Astrocyte (in vitro differentiated cells and primary cell): ENCODE measurements at regions not wholly inside any gene's neighbourhood (a gene's known extent, or its start where the extent isn't known, plus 50 kb on each side); places are given as distances from the start of the nearest gene placed in this dataset.

Source experiments
- DNase-seq: peaks from one replicate; pipeline ENCODE4 v3.0.0-alpha.2; 2010; ENCODE audit warnings: low read depth
- FAIRE-seq: peaks from 2 replicates; lab custom pipeline; 2011; peaks lifted over from hg19 to GRCh38; lab: Jason Lieb, UNC
- H2AFZ ChIP-seq: 2 replicates; pipeline ENCODE4 v1.6.0; 2012; ENCODE audit warnings: low read depth, low read length, inconsistent platforms
- H3K27ac ChIP-seq: 2 replicates; pipeline ENCODE4 v1.5.1; 2011; ENCODE audit warnings: low read depth, low read length, inconsistent platforms
- H3K27me3 ChIP-seq: 2 replicates; pipeline ENCODE4 v1.6.0; 2011; ENCODE audit warnings: low read length, inconsistent platforms; ENCODE audit not compliant: insufficient read depth
- H3K36me3 ChIP-seq: 2 replicates; pipeline ENCODE4 v1.5.1; 2011; ENCODE audit warnings: low read length, inconsistent platforms; ENCODE audit not compliant: insufficient read depth
- H3K4me1 ChIP-seq: 2 replicates; pipeline ENCODE4 v1.5.1; 2011; ENCODE audit warnings: low read length, inconsistent platforms; ENCODE audit not compliant: insufficient read depth
- H3K4me2 ChIP-seq: 2 replicates; pipeline ENCODE4 v1.6.0; 2012; ENCODE audit warnings: low read length, inconsistent platforms
- H3K4me3 ChIP-seq: 2 replicates; pipeline ENCODE4 v1.5.1; 2011; ENCODE audit warnings: low read depth, mild to moderate bottlenecking, low read length, inconsistent platforms; ENCODE audit not compliant: insufficient read depth
- H3K79me2 ChIP-seq: 2 replicates; pipeline ENCODE4 v1.6.0; 2012; ENCODE audit warnings: mild to moderate bottlenecking, low read length, inconsistent platforms; ENCODE audit not compliant: insufficient read depth
- H3K9ac ChIP-seq: 2 replicates; pipeline ENCODE4 v1.6.0; 2012; ENCODE audit warnings: mild to moderate bottlenecking, low read length, inconsistent platforms
- H3K9me3 ChIP-seq: 2 replicates; pipeline ENCODE4 v1.5.1; 2012; ENCODE audit warnings: low read depth, mild to moderate bottlenecking, low read length, inconsistent platforms; ENCODE audit not compliant: insufficient read depth
- H4K20me1 ChIP-seq: 2 replicates; pipeline ENCODE4 v1.6.0; 2012; ENCODE audit warnings: low read length, inconsistent platforms; ENCODE audit not compliant: insufficient read depth
- H3K27ac Mint-ChIP-seq: one replicate; pipeline ENCODE4 v1.8.0; 2021; ENCODE audit warnings: mild to moderate bottlenecking, mixed read lengths; ENCODE audit not compliant: unreplicated experiment
- H3K27me3 Mint-ChIP-seq: one replicate; pipeline ENCODE4 v1.8.0; 2021; ENCODE audit warnings: low read depth, mixed read lengths; ENCODE audit not compliant: unreplicated experiment
- H3K36me3 Mint-ChIP-seq: one replicate; pipeline ENCODE4 v1.8.0; 2021; ENCODE audit warnings: low read depth, mixed read lengths; ENCODE audit not compliant: unreplicated experiment
- H3K4me1 Mint-ChIP-seq: one replicate; pipeline ENCODE4 v1.8.0; 2021; ENCODE audit warnings: low read depth, mixed read lengths; ENCODE audit not compliant: unreplicated experiment
- H3K4me3 Mint-ChIP-seq: one replicate; pipeline ENCODE4 v1.8.0; 2021; ENCODE audit warnings: mild to moderate bottlenecking, moderate library complexity, mixed read lengths; ENCODE audit not compliant: unreplicated experiment
- H3K9me3 Mint-ChIP-seq: one replicate; pipeline ENCODE4 v1.8.0; 2021; ENCODE audit warnings: mild to moderate bottlenecking, mixed read lengths; ENCODE audit not compliant: unreplicated experiment
- CTCF ChIP-seq: IDR thresholded peaks from 2 replicates; pipeline ENCODE4 v1.5.1; 2011; ENCODE audit warnings: low read depth, mild to moderate bottlenecking, inconsistent platforms, low read length, moderate library complexity; ENCODE audit not compliant: insufficient read depth
- EZH2 ChIP-seq: IDR thresholded peaks from 2 replicates; pipeline ENCODE4 v1.6.1; 2012; ENCODE audit warnings: mild to moderate bottlenecking, low read length, inconsistent platforms; ENCODE audit not compliant: insufficient read depth

DNA sequence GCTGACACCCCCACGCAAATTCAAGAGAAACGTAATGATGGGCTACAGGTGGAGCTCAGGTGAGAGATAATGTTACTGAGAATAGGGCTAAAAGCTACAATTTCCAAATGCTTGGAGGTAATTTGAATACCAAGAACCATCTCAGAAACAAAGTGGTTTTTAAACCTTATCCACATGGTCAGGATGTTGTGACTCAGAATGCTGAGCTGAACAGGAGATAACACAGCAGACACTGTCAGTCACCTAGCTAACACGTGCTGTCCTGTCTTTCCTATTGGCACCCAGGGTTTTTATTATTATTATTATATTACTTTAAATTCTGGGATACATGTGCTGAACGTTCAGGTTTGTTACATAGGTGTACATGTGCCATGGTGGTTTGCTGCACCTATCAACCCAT is 233.0 kb upstream of the MAF start:
- H3K4me1 ChIP-seq, result no peaks in the 10 kb centered on the region
- H3K27ac Mint-ChIP-seq, result no peak overlapping the region
- FAIRE-seq (no peak), DNase-seq (no peak)
- H3K36me3 Mint-ChIP-seq, result no peaks in the 10 kb centered on the region
- no peak overlapping the region for H3K4me3 ChIP-seq
- no peak overlapping the region for H3K27ac ChIP-seq
- H4K20me1 ChIP-seq, result no peaks in the 10 kb centered on the region
- no peaks in the 10 kb centered on the region for H3K9me3 Mint-ChIP-seq
- no peaks in the 10 kb centered on the region for H3K27me3 ChIP-seq
- H3K4me3 Mint-ChIP-seq, result no peak overlapping the region
- H3K9ac ChIP-seq, result no peak overlapping the region
- no peaks in the 10 kb centered on the region for H3K36me3 ChIP-seq
- no peak overlapping the region for H3K4me2 ChIP-seq
- no peaks in the 10 kb centered on the region for H3K9me3 ChIP-seq
- no peak overlapping the region for H2AFZ ChIP-seq
- no peaks in the 10 kb centered on the region for H3K79me2 ChIP-seq
- H3K4me1 Mint-ChIP-seq, result peaks cover 7% of the 10 kb centered on the region
- TF ChIP-seq EZH2 (no peak), CTCF (no peak)
- H3K27me3 Mint-ChIP-seq, result peaks cover 1% of the 10 kb centered on the region

GRCh38 chr16:79826732-79827475 is 226.4 kb upstream of the MAF start:
- H3K4me1 Mint-ChIP-seq, result peaks cover 5% of the 10 kb centered on the region
- H3K9me3 Mint-ChIP-seq, result no peaks in the 10 kb centered on the region
- no peaks in the 10 kb centered on the region for H3K27me3 ChIP-seq
- H3K4me3 Mint-ChIP-seq, result no peak overlapping the region
- no peak overlapping the region for H3K4me3 ChIP-seq
- FAIRE-seq, result no peak
- TF ChIP-seq CTCF (no peak), EZH2 (no peak)
- peaks cover 4% of the 10 kb centered on the region for H3K9me3 ChIP-seq
- H3K27me3 Mint-ChIP-seq, result peaks cover 4% of the 10 kb centered on the region
- H3K36me3 ChIP-seq, result no peaks in the 10 kb centered on the region
- no peaks in the 10 kb centered on the region for H4K20me1 ChIP-seq
- H3K27ac Mint-ChIP-seq, result no peak overlapping the region
- no peaks in the 10 kb centered on the region for H3K36me3 Mint-ChIP-seq
- no peaks in the 10 kb centered on the region for H3K4me1 ChIP-seq
- H3K9ac ChIP-seq, result no peak overlapping the region
- no peak overlapping the region for H3K27ac ChIP-seq
- no peak for DNase-seq
- H3K4me2 ChIP-seq, result no peak overlapping the region
- H3K79me2 ChIP-seq, result no peaks in the 10 kb centered on the region
- H2AFZ ChIP-seq, result no peak overlapping the region

GRCh38 chr16:79825002-79825401 is 224.5 kb upstream of the MAF start:
- Mint-ChIP-seq H3K27me3 (peaks cover 8% of the 10 kb centered on the region), H3K9me3 (no peaks in the 10 kb centered on the region), H3K36me3 (no peaks in the 10 kb centered on the region), H3K27ac (no peak overlapping the region), H3K4me1 (peaks cover 5% of the 10 kb centered on the region), H3K4me3 (no peak overlapping the region)
- no peak for FAIRE-seq
- Histone ChIP-seq H3K27ac (no peak overlapping the region), H3K79me2 (no peaks in the 10 kb centered on the region), H3K4me2 (no peak overlapping the region), H3K36me3 (no peaks in the 10 kb centered on the region), H3K9me3 (peaks cover 4% of the 10 kb centered on the region), H3K4me3 (no peak overlapping the region), H3K4me1 (no peaks in the 10 kb centered on the region), H3K9ac (no peak overlapping the region), H2AFZ (no peak overlapping the region), H4K20me1 (no peaks in the 10 kb centered on the region), H3K27me3 (no peaks in the 10 kb centered on the region)
- no peak for TF ChIP-seq CTCF
- TF ChIP-seq EZH2, result no peak
- no peak for DNase-seq
